HepG2 (cell line): ENCODE measurements at regions not wholly inside any gene's neighbourhood (a gene's known extent, or its start where the extent isn't known, plus 50 kb on each side); places are given as distances from the start of the nearest gene placed in this dataset.

Experiments used
- ATAC-seq: fragments of 200-7000 bp; cut with Tn5 transposase; 3 replicates; pipeline ENCODE4 v1.9.1; 2020; ENCODE audit warnings: mild to moderate bottlenecking, moderate library complexity
- BruUV-seq: library from RNA; stranded (reverse); fragments of 400-500 nt; replicated peaks from 2 replicates; lab custom pipeline; 2021; lab: Mats Ljungman, UMichigan
- CTCF ChIA-PET: fragments of 300-600 bp; formaldehyde crosslinking; extraction: SDS; loops from one replicate; lab custom pipeline; 2021; ENCODE audit warnings: low total read pairs, inconsistent platforms, low intra/inter-chr PET ratio; lab: Yijun Ruan, JAX
- POLR2A ChIA-PET: fragments of 350-600 bp; sonication (Branson Sonifier 250); formaldehyde crosslinking; loops from one replicate; lab custom pipeline; 2020; ENCODE audit warnings: antibody characterized with exemption, inconsistent platforms; lab: Yijun Ruan, JAX
- DNase-seq: peaks from one replicate; pipeline ENCODE4 v3.0.0-alpha.2; 2015; ENCODE audit warnings: low spot score
- FAIRE-seq: peaks from 3 replicates; lab custom pipeline; 2011; peaks lifted over from hg19 to GRCh38; lab: Jason Lieb, UNC
- H2AFZ ChIP-seq: one replicate; pipeline ENCODE4 v1.6.1; 2011; ENCODE audit warnings: low read length, inconsistent platforms
- H3K27ac ChIP-seq: fragments of 300-600 bp; 3 replicates; pipeline ENCODE4 v1.8.0; 2011; ENCODE audit warnings: mixed run types, mild to moderate bottlenecking, mixed read lengths, low read length, inconsistent platforms; ENCODE audit not compliant: insufficient read depth; ENCODE audit errors: extremely low read length
- H3K27me3 ChIP-seq, 2 experiments: fragments of 200-600 bp in 1 of 2; 2 replicates in 1 of 2; 3 replicates in 1 of 2; pipeline versions ENCODE4 v1.6.0 to v1.8.0; 2011; ENCODE audit warnings: low read length in 2 of 2, mild to moderate bottlenecking in 2 of 2, moderate library complexity in 2 of 2, inconsistent platforms in 1 of 2; ENCODE audit not compliant: insufficient read depth in 2 of 2, control insufficient read depth in 1 of 2
- H3K36me3 ChIP-seq, 2 experiments: fragments of 200-600 bp in 1 of 2; replicated peaks in 1 of 2; 2 replicates in 1 of 2; 3 replicates in 1 of 2; pipeline versions ENCODE4 v1.5.1 to v1.8.0; 2011; ENCODE audit warnings: low read length in 2 of 2, inconsistent platforms in 1 of 2; ENCODE audit not compliant: insufficient read depth in 2 of 2, control insufficient read depth in 1 of 2
- H3K4me1 ChIP-seq: 2 replicates; pipeline ENCODE4 v1.5.1; 2012; ENCODE audit warnings: low read length, inconsistent platforms; ENCODE audit not compliant: insufficient read depth
- H3K4me2 ChIP-seq: 2 replicates; pipeline ENCODE4 v1.6.0; 2011; ENCODE audit warnings: low read depth, low read length, inconsistent platforms
- H3K4me3 ChIP-seq, 3 experiments: fragments of 200-600 bp in 1 of 3; sonication (generic), shearing (Covaris generic) in 1 of 3; replicated peaks in 1 of 3; 2 replicates each; pipeline ENCODE4 v1.5.1; 2011 to 2016; ENCODE audit warnings: low read length in 3 of 3, inconsistent platforms in 2 of 3, low read depth in 2 of 3, mild to moderate bottlenecking in 2 of 3, control low read depth in 1 of 3, mixed read lengths in 1 of 3; ENCODE audit not compliant: insufficient read depth in 1 of 3
- H3K79me2 ChIP-seq: one replicate; pipeline ENCODE4 v1.6.1; 2011; ENCODE audit warnings: low read length, inconsistent platforms; ENCODE audit not compliant: insufficient read depth
- H3K9ac ChIP-seq: 2 replicates; pipeline ENCODE4 v1.6.0; 2011; ENCODE audit warnings: mild to moderate bottlenecking, low read depth, low read length, inconsistent platforms; ENCODE audit not compliant: insufficient read depth
- H3K9me3 ChIP-seq: 2 replicates; pipeline ENCODE4 v1.5.1; 2012; ENCODE audit warnings: mild to moderate bottlenecking, low read length
- H4K20me1 ChIP-seq: 2 replicates; pipeline ENCODE4 v1.6.0; 2011; ENCODE audit warnings: inconsistent platforms, mild to moderate bottlenecking, low read length, moderate library complexity; ENCODE audit not compliant: insufficient read depth
- ETS1 ChIP-seq: sonication (generic); formaldehyde crosslinking; IDR thresholded peaks from 2 replicates; pipeline ENCODE4 v1.4.0; 2020; ENCODE audit warnings: missing genetic modification reagents
- ETV5 ChIP-seq: IDR thresholded peaks from 2 replicates; pipeline ENCODE4 v1.6.1; 2018; ENCODE audit warnings: missing biosample characterization, missing genetic modification reagents, inconsistent platforms, borderline replicate concordance
- KLF11 ChIP-seq: IDR thresholded peaks from 2 replicates; pipeline ENCODE4 v1.6.1; 2016; ENCODE audit warnings: missing compliant biosample characterization
- KLF6 ChIP-seq: IDR thresholded peaks from 2 replicates; pipeline ENCODE4 v1.8.0; 2016; ENCODE audit warnings: missing biosample characterization, missing genetic modification reagents
- KMT2A ChIP-seq: sonication (generic); formaldehyde crosslinking; IDR thresholded peaks from 2 replicates; pipeline ENCODE4 v1.4.0; 2020; ENCODE audit warnings: missing genetic modification reagents
- MAX ChIP-seq: IDR thresholded peaks from 2 replicates; pipeline ENCODE4 v1.6.1; 2012; ENCODE audit warnings: inconsistent platforms
- NFIB ChIP-seq: sonication (generic); formaldehyde crosslinking; IDR thresholded peaks from 2 replicates; pipeline ENCODE4 v1.9.0; 2021; ENCODE audit warnings: missing genetic modification reagents, mild to moderate bottlenecking, borderline replicate concordance
- NR2F2 ChIP-seq: IDR thresholded peaks from 2 replicates; pipeline ENCODE4 v1.6.1; 2012; ENCODE audit warnings: low read depth, inconsistent platforms, borderline replicate concordance
- RFX5 ChIP-seq: IDR thresholded peaks from 2 replicates; pipeline ENCODE4 v1.6.1; 2011; ENCODE audit warnings: low read depth, low read length, improper control_type of control experiment
- SALL2 ChIP-seq: sonication (generic); formaldehyde crosslinking; IDR thresholded peaks from 2 replicates; pipeline ENCODE4 v1.8.1; 2023; ENCODE audit warnings: mild to moderate bottlenecking, missing genetic modification reagents, inconsistent platforms
- SKI ChIP-seq: fragments of 450-650 bp; IDR thresholded peaks from one replicate; pipeline ENCODE4 v1.6.1; 2018; ENCODE audit warnings: mild to moderate bottlenecking; ENCODE audit not compliant: partially characterized antibody
- SP5 ChIP-seq: IDR thresholded peaks from 2 replicates; pipeline ENCODE4 v1.6.1; 2016; ENCODE audit warnings: low read depth, borderline replicate concordance
- TAF1 ChIP-seq: sonication (generic); formaldehyde crosslinking; IDR thresholded peaks from 2 replicates; pipeline ENCODE4 v1.4.0; 2020; ENCODE audit warnings: missing genetic modification reagents
- TFAP4 ChIP-seq: sonication (generic); IDR thresholded peaks from 2 replicates; pipeline ENCODE4 v1.6.1; 2016; ENCODE audit warnings: low read depth, borderline replicate concordance
- U2AF1 ChIP-seq: fragments of 200-400 bp; formaldehyde crosslinking; optimal IDR thresholded peaks from 2 replicates; pipeline ENCODE3; 2017; ENCODE audit warnings: mild to moderate bottlenecking, low read depth, low read length
- ZNF20 ChIP-seq: sonication (generic); formaldehyde crosslinking; IDR thresholded peaks from 2 replicates; pipeline ENCODE4 v1.4.0; 2020; ENCODE audit warnings: mild to moderate bottlenecking, moderate library complexity, missing genetic modification reagents
- ZNF350 ChIP-seq: sonication (generic); formaldehyde crosslinking; IDR thresholded peaks from 2 replicates; pipeline ENCODE4 v1.4.0; 2020; ENCODE audit warnings: mild to moderate bottlenecking, low read depth, missing genetic modification reagents, borderline replicate concordance
- ZNF616 ChIP-seq: sonication (generic); formaldehyde crosslinking; IDR thresholded peaks from 2 replicates; pipeline ENCODE4 v1.5.0; 2020; ENCODE audit warnings: low read depth, mild to moderate bottlenecking, missing genetic modification reagents
- ZNF891 ChIP-seq: sonication (generic); formaldehyde crosslinking; IDR thresholded peaks from 2 replicates; pipeline ENCODE4 v1.5.0; 2020; ENCODE audit warnings: mild to moderate bottlenecking, missing genetic modification reagents
- WGBS: methylation state at CpG from one replicate; pipeline ENCODE4 v1.1.6; 2017; ENCODE audit warnings: low lambda C conversion rate; 5-methylcytosine and 5-hydroxymethylcytosine counted together
- in situ Hi-C: cut with HindIII; loops from 2 replicates; pipeline ENCODE4 v1.10.0; 2017; ENCODE audit warnings: low pct_unique_long_range_greater_than_20kb; ENCODE audit not compliant: extremely low pct_ligation_motif_present
- intact Hi-C: fragments of 100-400 bp; cut with micrococcal nuclease; formaldehyde crosslinking; loops from one replicate; pipeline ENCODE4 v1.10.0; 2022; ENCODE audit not compliant: unreplicated experiment

GRCh38 chr3:194025951-194026350 is 110.0 kb upstream of the HES1 start (continued):
- TF ChIP-seq ZNF20 (CRISPR knock-in tag) (no peak), RFX5 (no peak), ZNF891 (CRISPR knock-in tag) (no peak), NFIB (CRISPR knock-in tag) (no peak), TFAP4 (no peak), SP5 (no peak), ETS1 (CRISPR knock-in tag) (no peak), MAX (no peak), NR2F2 (no peak)
- TF ChIP-seq, all 625 proteins: peak for 0

GRCh38 chr3:194028434-194029004 is 107.4 kb upstream of the HES1 start:
- BruUV-seq = no TSS peak
- CTCF ChIA-PET = no interaction called here
- in situ Hi-C loops = no loop called here
- H3K9ac ChIP-seq = no peak overlapping the region
- no peak for ATAC-seq
- no peaks in the 10 kb centered on the region for H3K79me2 ChIP-seq
- no peak for TF ChIP-seq KLF11 (CRISPR knock-in tag)
- TF ChIP-seq ZNF616 (CRISPR knock-in tag) = no peak
- no peak for TF ChIP-seq TAF1
- no peak for TF ChIP-seq SALL2 (CRISPR knock-in tag)
- no peak for TF ChIP-seq ZNF891 (CRISPR knock-in tag)
- TF ChIP-seq ETV5 (CRISPR knock-in tag) = no peak
- no peak for TF ChIP-seq ZNF350 (CRISPR knock-in tag)
- TF ChIP-seq SKI = no peak
- no peak for TF ChIP-seq KMT2A (CRISPR knock-in tag)
- TF ChIP-seq U2AF1 = no peak
- TF ChIP-seq KLF6 (CRISPR knock-in tag) = no peak
- TF ChIP-seq, all 625 proteins: peak for 0
- Histone ChIP-seq H3K4me3 (no peak overlapping the region), H4K20me1 (no peaks in the 10 kb centered on the region), H3K27me3 (peaks cover 0 to 7% of the 10 kb centered on the region in 2 experiments; a peak in 2 of 5 replicates), H3K27ac (no peak overlapping the region), H3K4me2 (no peak overlapping the region), H2AFZ (no peak overlapping the region), H3K9me3 (no peaks in the 10 kb centered on the region), H3K4me1 (peaks cover 37% of the 10 kb centered on the region), H3K36me3 (no peaks in the 10 kb centered on the region)
- POLR2A ChIA-PET = no interaction called here
- DNase-seq = no peak
- 73% methylated on average over 2 of the region's 2 CpGs for WGBS
- no peak for FAIRE-seq
- intact Hi-C loops = no loop called here
